ENCODE measurements at regions not wholly inside any gene's neighbourhood (a gene's known extent, or its start where the extent isn't known, plus 50 kb on each side); places are given as distances from the start of the nearest gene placed in this dataset.

DNA sequence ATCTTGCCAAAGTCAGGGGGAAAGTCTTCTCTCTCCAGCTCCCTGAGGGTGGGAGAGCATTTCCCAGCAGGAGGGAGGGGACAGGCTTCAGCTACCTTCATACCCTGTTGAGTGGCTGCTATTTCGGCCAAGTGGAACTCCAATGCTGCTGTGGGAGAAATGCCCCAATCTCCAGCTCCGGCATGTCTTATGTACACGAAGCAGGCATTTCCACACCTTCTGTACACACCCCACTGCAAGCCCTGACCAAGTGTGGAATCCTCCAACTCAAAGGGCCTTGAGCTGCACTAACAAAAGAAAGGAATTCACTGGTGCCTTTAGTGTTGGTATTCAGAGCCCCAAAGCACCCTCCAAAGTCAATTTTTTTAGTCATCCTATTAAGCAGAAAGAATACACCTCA, 313.6 kb upstream of the NT5E start:
- no peak overlapping the region for H3K9ac ChIP-seq (ENCODE audit: low read length)
- WGBS (ENCODE audit: insufficient coverage), result 83% methylated on average over 1 of the region's 3 CpGs
- no peaks in the 10 kb centered on the region for H3K27me3 Mint-ChIP-seq
- H3K9me3 Mint-ChIP-seq (ENCODE audit: insufficient read depth), result no peaks in the 10 kb centered on the region
- TF ChIP-seq CTCF (IDR thresholded peaks at IDR 0.05) (no peak), EZH2 (IDR thresholded peaks at IDR 0.05; ENCODE audit: borderline replicate concordance, insufficient read depth, low read depth, low read length, poor library complexity, severe bottlenecking) (no peak)
- H3K36me3 ChIP-seq (replicated peaks in 1 of 2; ENCODE audit: control extremely low read depth in 1 of 2, control insufficient read depth in 1 of 2, extremely low read depth in 1 of 2, insufficient read depth in 2 of 2, low read length in 1 of 2), result no peaks in the 10 kb centered on the region
- H2AFZ ChIP-seq (ENCODE audit: insufficient read depth, low read depth, low read length, poor library complexity, severe bottlenecking), result no peak overlapping the region
- no peaks in the 10 kb centered on the region for H3K9me3 ChIP-seq (ENCODE audit: control extremely low read depth in 1 of 3, control insufficient read depth in 2 of 3, insufficient read depth in 1 of 3, low read length in 2 of 3)
- no peak overlapping the region for H3K4me2 ChIP-seq (replicated peaks; ENCODE audit: low read depth, low read length, poor library complexity, severe bottlenecking)
- H3K4me3 Mint-ChIP-seq, result no peak overlapping the region
- no peak overlapping the region for H3K27ac Mint-ChIP-seq
- H3K4me1 ChIP-seq (ENCODE audit: control insufficient read depth in 2 of 2, insufficient read depth in 2 of 2, low read length in 2 of 2), result no peaks in the 10 kb centered on the region
- POLR2A ChIA-PET, result no interaction called here
- ATAC-seq (ENCODE audit: low read depth), result no peak
- no peaks in the 10 kb centered on the region for H4K20me1 ChIP-seq (ENCODE audit: control insufficient read depth, insufficient read depth, low read length, poor library complexity, severe bottlenecking)
- H3K27me3 ChIP-seq (replicated peaks in 1 of 4; ENCODE audit: control extremely low read depth in 1 of 4, control insufficient read depth in 3 of 4, insufficient read depth in 4 of 4, low read length in 3 of 4), result no peaks in the 10 kb centered on the region
- intact Hi-C loops (cut with micrococcal nuclease), result no loop called here
- H3K4me1 Mint-ChIP-seq, result no peaks in the 10 kb centered on the region
- H3K27ac ChIP-seq (ENCODE audit: low read length in 2 of 2), result no peak overlapping the region
- no peak for DNase-seq
- CTCF ChIA-PET, result no interaction called here
- no peak overlapping the region for H3K4me3 ChIP-seq (ENCODE audit: control extremely low read depth in 1 of 5, extremely low read depth in 1 of 5, insufficient read depth in 1 of 5, low read depth in 2 of 5, low read length in 4 of 5)
- H3K79me2 ChIP-seq (ENCODE audit: control insufficient read depth, insufficient read depth, low read length), result no peaks in the 10 kb centered on the region

DNA sequence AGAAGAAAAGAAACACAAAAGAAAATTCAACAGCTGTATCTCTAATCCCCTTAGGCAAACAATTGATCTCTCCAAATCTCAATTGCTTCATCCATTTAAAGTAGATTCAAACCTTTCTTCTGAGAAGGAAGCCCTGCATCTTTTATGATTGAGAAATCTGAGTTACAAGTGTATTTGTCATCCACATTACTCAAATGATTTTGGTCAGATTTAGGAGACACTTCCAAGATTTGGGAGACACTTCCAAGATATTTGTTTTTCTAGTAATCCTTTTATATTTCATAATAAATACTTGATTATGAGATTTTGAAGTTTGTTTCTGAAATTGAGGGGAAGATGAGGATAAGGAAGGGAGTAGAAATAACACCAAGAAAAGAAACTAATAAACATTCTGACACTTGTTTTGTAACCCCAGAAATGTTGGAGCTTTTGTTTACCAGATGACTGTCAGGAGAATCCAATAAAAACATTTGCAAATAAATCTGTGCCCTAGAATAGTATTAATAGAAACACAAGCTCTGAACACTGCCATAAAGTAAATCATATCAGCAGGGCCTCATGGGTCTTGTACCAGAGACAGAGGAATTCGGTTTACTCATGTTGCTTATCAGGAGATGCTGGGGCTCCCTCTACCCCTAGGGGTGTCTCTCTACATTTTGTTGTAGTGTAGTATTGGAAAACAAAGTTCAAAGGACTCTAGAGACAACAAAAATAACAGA, 314.3 kb upstream of the NT5E start:
- no peak overlapping the region for H3K4me3 Mint-ChIP-seq
- CTCF ChIA-PET, result no interaction called here
- Histone ChIP-seq H3K9me3 (ENCODE audit: control extremely low read depth in 1 of 3, control insufficient read depth in 2 of 3, insufficient read depth in 1 of 3, low read length in 2 of 3) (no peaks in the 10 kb centered on the region), H3K79me2 (ENCODE audit: control insufficient read depth, insufficient read depth, low read length) (no peaks in the 10 kb centered on the region), H2AFZ (ENCODE audit: insufficient read depth, low read depth, low read length, poor library complexity, severe bottlenecking) (no peak overlapping the region), H3K4me2 (replicated peaks; ENCODE audit: low read depth, low read length, poor library complexity, severe bottlenecking) (no peak overlapping the region), H3K4me1 (ENCODE audit: control insufficient read depth in 2 of 2, insufficient read depth in 2 of 2, low read length in 2 of 2) (no peaks in the 10 kb centered on the region), H3K4me3 (ENCODE audit: control extremely low read depth in 1 of 5, extremely low read depth in 1 of 5, insufficient read depth in 1 of 5, low read depth in 2 of 5, low read length in 4 of 5) (no peak overlapping the region), H3K27me3 (replicated peaks in 1 of 4; ENCODE audit: control extremely low read depth in 1 of 4, control insufficient read depth in 3 of 4, insufficient read depth in 4 of 4, low read length in 3 of 4) (no peaks in the 10 kb centered on the region), H3K27ac (ENCODE audit: low read length in 2 of 2) (no peak overlapping the region), H4K20me1 (ENCODE audit: control insufficient read depth, insufficient read depth, low read length, poor library complexity, severe bottlenecking) (no peaks in the 10 kb centered on the region), H3K36me3 (replicated peaks in 1 of 2; ENCODE audit: control extremely low read depth in 1 of 2, control insufficient read depth in 1 of 2, extremely low read depth in 1 of 2, insufficient read depth in 2 of 2, low read length in 1 of 2) (no peaks in the 10 kb centered on the region), H3K9ac (ENCODE audit: low read length) (no peak overlapping the region)
- intact Hi-C loops (cut with micrococcal nuclease), result no loop called here
- DNase-seq, result no peak
- H3K4me1 Mint-ChIP-seq, result no peaks in the 10 kb centered on the region
- WGBS (ENCODE audit: insufficient coverage), result no CpG with 5 or more reads among the region's 1 CpG
- no peak for ATAC-seq (ENCODE audit: low read depth)
- no peaks in the 10 kb centered on the region for H3K9me3 Mint-ChIP-seq (ENCODE audit: insufficient read depth)
- no peak overlapping the region for H3K27ac Mint-ChIP-seq
- POLR2A ChIA-PET, result no interaction called here
- TF ChIP-seq CTCF (IDR thresholded peaks at IDR 0.05) (no peak), EZH2 (IDR thresholded peaks at IDR 0.05; ENCODE audit: borderline replicate concordance, insufficient read depth, low read depth, low read length, poor library complexity, severe bottlenecking) (no peak)
- H3K27me3 Mint-ChIP-seq, result no peaks in the 10 kb centered on the region

Measured in B cell (primary cell).